HEK293 (cell line): ENCODE measurements at regions not wholly inside any gene's neighbourhood (a gene's known extent, or its start where the extent isn't known, plus 50 kb on each side); places are given as distances from the start of the nearest gene placed in this dataset.
"Not testable (repeated sequence)": the region's sequence is repeated elsewhere in the genome, so short reads cannot be mapped to it uniquely, and the experiment has no call there.

Experiments
- CTCF ChIA-PET: fragments of 350-600 bp; formaldehyde crosslinking; extraction: SDS; loops from one replicate; lab custom pipeline; 2021; ENCODE audit warnings: antibody characterized with exemption; lab: Yijun Ruan, JAX
- POLR2A ChIA-PET: fragments of 300-600 bp; formaldehyde crosslinking; extraction: SDS; loops from one replicate; lab custom pipeline; 2020; ENCODE audit warnings: antibody characterized with exemption, inconsistent platforms; lab: Yijun Ruan, JAX
- H3K27ac ChIP-seq: fragments of 200-500 bp; sonication (Bioruptor generic); 2 replicates; pipeline ENCODE4 v1.5.1; 2014; ENCODE audit warnings: low read depth, low read length, control low read depth, inconsistent platforms; ENCODE audit errors: extremely low read depth
- H3K36me3 ChIP-seq, 2 experiments: fragments of 200-500 bp in 1 of 2; sonication (Bioruptor generic) in 1 of 2; 1 replicate in 1 of 2; 2 replicates in 1 of 2; pipeline ENCODE4 v1.5.1; 2014 to 2017; ENCODE audit warnings: inconsistent platforms in 2 of 2, low read length in 2 of 2; ENCODE audit not compliant: control insufficient read depth in 2 of 2, insufficient read depth in 1 of 2
- H3K4me1 ChIP-seq: fragments of 200-500 bp; sonication (Bioruptor generic); 2 replicates; pipeline ENCODE4 v1.5.1; 2014; ENCODE audit warnings: mild to moderate bottlenecking, low read length, inconsistent platforms; ENCODE audit not compliant: control insufficient read depth, insufficient read depth
- H3K4me3 ChIP-seq: 2 replicates; pipeline ENCODE4 v1.5.1; 2011; ENCODE audit warnings: low read depth, mild to moderate bottlenecking, control low read depth, low read length, moderate library complexity
- H3K9me3 ChIP-seq: fragments of 200-500 bp; sonication (Bioruptor generic); 2 replicates; pipeline ENCODE4 v1.5.1; 2014; ENCODE audit warnings: low read depth, low read length, inconsistent platforms; ENCODE audit not compliant: control insufficient read depth, insufficient read depth
- HOXC10 ChIP-seq: sonication (generic); formaldehyde crosslinking; IDR thresholded peaks from 2 replicates; pipeline ENCODE4 v1.8.1; 2023; ENCODE audit warnings: mild to moderate bottlenecking, missing genetic modification reagents
- KLF16 ChIP-seq: fragments of 450-650 bp; formaldehyde crosslinking; IDR thresholded peaks from 2 replicates; pipeline ENCODE4 v1.5.1; 2017; ENCODE audit warnings: missing biosample characterization, missing genetic modification characterization
- PRDM4 ChIP-seq: fragments of 450-650 bp; formaldehyde crosslinking; IDR thresholded peaks from 2 replicates; pipeline ENCODE4 v1.5.1; 2017; ENCODE audit warnings: missing biosample characterization, missing genetic modification characterization
- SP2 ChIP-seq: fragments of 450-650 bp; formaldehyde crosslinking; IDR thresholded peaks from 2 replicates; pipeline ENCODE4 v1.5.1; 2016; ENCODE audit warnings: missing biosample characterization, missing genetic modification characterization
- TSHZ1 ChIP-seq: fragments of 450-650 bp; formaldehyde crosslinking; IDR thresholded peaks from 2 replicates; pipeline ENCODE4 v1.5.1; 2016; ENCODE audit warnings: missing biosample characterization, missing genetic modification characterization, borderline replicate concordance
- ZBTB8A ChIP-seq: fragments of 450-650 bp; formaldehyde crosslinking; IDR thresholded peaks from 2 replicates; pipeline ENCODE4 v1.5.1; 2016; ENCODE audit warnings: missing biosample characterization, missing genetic modification characterization
- ZNF112 ChIP-seq: fragments of 450-650 bp; formaldehyde crosslinking; IDR thresholded peaks from 2 replicates; pipeline ENCODE4 v1.5.0; 2017; ENCODE audit warnings: missing biosample characterization, missing genetic modification characterization
- ZNF169 ChIP-seq: fragments of 450-650 bp; formaldehyde crosslinking; IDR thresholded peaks from 2 replicates; pipeline ENCODE4 v1.5.1; 2016; ENCODE audit warnings: missing biosample characterization, missing genetic modification characterization
- ZNF335 ChIP-seq: fragments of 450-650 bp; formaldehyde crosslinking; conservative IDR thresholded peaks from 2 replicates; pipeline ENCODE4 v1.5.1; 2016; ENCODE audit warnings: missing biosample characterization, missing genetic modification characterization
- ZNF341 ChIP-seq: fragments of 450-650 bp; formaldehyde crosslinking; IDR thresholded peaks from 2 replicates; pipeline ENCODE4; 2016; ENCODE audit warnings: low read depth, missing biosample characterization, missing genetic modification characterization
- ZNF548 ChIP-seq: fragments of 450-650 bp; formaldehyde crosslinking; IDR thresholded peaks from 2 replicates; pipeline ENCODE4 v1.5.1; 2016; ENCODE audit warnings: missing biosample characterization, missing genetic modification characterization
- ZNF610 ChIP-seq: fragments of 450-650 bp; formaldehyde crosslinking; IDR thresholded peaks from 2 replicates; pipeline ENCODE4 v1.5.1; 2016; ENCODE audit warnings: missing biosample characterization, missing genetic modification characterization, borderline replicate concordance
- ZNF621 ChIP-seq: fragments of 450-650 bp; formaldehyde crosslinking; IDR thresholded peaks from 2 replicates; pipeline ENCODE4 v1.5.1; 2017; ENCODE audit warnings: missing biosample characterization, missing genetic modification characterization
- ZNF623 ChIP-seq: fragments of 450-650 bp; formaldehyde crosslinking; IDR thresholded peaks from 2 replicates; pipeline ENCODE4 v1.5.1; 2016; ENCODE audit warnings: missing biosample characterization, missing genetic modification characterization
- ZNF658 ChIP-seq: fragments of 450-650 bp; formaldehyde crosslinking; IDR thresholded peaks from 2 replicates; pipeline ENCODE4; 2016; ENCODE audit warnings: missing biosample characterization, missing genetic modification characterization
- ZNF701 ChIP-seq: fragments of 450-650 bp; formaldehyde crosslinking; IDR thresholded peaks from 2 replicates; pipeline ENCODE4 v1.5.1; 2016; ENCODE audit warnings: missing biosample characterization, missing genetic modification characterization

GRCh38 chr5:56375011-56375410 lies 141.9 kb upstream of the ANKRD55 start:
- no peaks in the 10 kb centered on the region for H3K4me1 ChIP-seq
- H3K4me3 ChIP-seq: no peak overlapping the region
- no peak overlapping the region for H3K27ac ChIP-seq
- no peaks in the 10 kb centered on the region for H3K36me3 ChIP-seq
- H3K9me3 ChIP-seq: no peaks in the 10 kb centered on the region
- ChIA-PET POLR2A (no interaction called here), CTCF (interaction anchor here (1.6 kb wide), 1 partner anchor 10 kb away, joined by 3 read pairs; no protein-coding TSS in a partner anchor)
- no peak for TF ChIP-seq PRDM4 (tag by site-specific recombination)
- no peak for TF ChIP-seq ZNF112 (tag by site-specific recombination)
- TF ChIP-seq HOXC10 (CRISPR knock-in tag): no peak
- no peak for TF ChIP-seq TSHZ1 (tag by site-specific recombination)
- no peak for TF ChIP-seq ZNF169
- no peak for TF ChIP-seq ZNF658 (tag by site-specific recombination)
- no peak for TF ChIP-seq ZNF335
- no peak for TF ChIP-seq ZBTB8A (tag by site-specific recombination)
- TF ChIP-seq ZNF341 (tag by site-specific recombination): no peak
- TF ChIP-seq ZNF621 (tag by site-specific recombination): no peak
- no peak for TF ChIP-seq ZNF610

DNA sequence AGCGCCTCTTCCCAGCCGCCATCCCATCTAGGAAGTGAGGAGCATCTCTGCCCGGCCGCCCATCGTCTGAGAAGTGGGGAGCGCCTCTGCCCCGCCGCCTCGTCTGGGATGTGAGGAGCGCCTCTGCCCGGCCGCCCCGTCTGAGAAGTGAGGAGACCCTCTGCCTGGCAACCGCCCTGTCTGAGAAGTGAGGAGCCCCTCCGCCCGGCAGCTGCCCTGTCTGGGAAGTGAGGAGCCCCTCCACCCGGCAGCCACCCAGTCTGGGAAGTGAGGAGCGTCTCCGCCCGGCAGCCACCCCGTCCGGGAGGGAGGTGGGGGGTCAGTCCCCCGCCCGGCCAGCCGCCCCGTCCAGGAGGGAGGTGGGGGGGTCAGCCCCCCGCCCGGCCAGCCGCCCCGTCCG lies 139.4 kb upstream of the ANKRD55 start:
- H3K4me1 ChIP-seq, POLR2A ChIA-PET, H3K4me3 ChIP-seq, H3K9me3 ChIP-seq, CTCF ChIA-PET, H3K27ac ChIP-seq, H3K36me3 ChIP-seq: not testable (repeated sequence)

GRCh38 chr5:56369361-56369811 lies 136.3 kb upstream of the ANKRD55 start:
- ChIA-PET CTCF (no interaction called here), POLR2A (no interaction called here)
- TF ChIP-seq ZNF701 (tag by site-specific recombination): no peak
- TF ChIP-seq KLF16 (tag by site-specific recombination): no peak
- TF ChIP-seq ZNF623: no peak
- no peak for TF ChIP-seq HOXC10 (CRISPR knock-in tag)
- no peak for TF ChIP-seq ZNF548 (tag by site-specific recombination)
- no peak for TF ChIP-seq SP2 (tag by site-specific recombination)
- no peaks in the 10 kb centered on the region for H3K9me3 ChIP-seq
- no peak overlapping the region for H3K27ac ChIP-seq
- no peaks in the 10 kb centered on the region for H3K36me3 ChIP-seq
- no peak overlapping the region for H3K4me3 ChIP-seq
- no peaks in the 10 kb centered on the region for H3K4me1 ChIP-seq
